ENCODE measurements at regions not wholly inside any gene's neighbourhood (a gene's known extent, or its start where the extent isn't known, plus 50 kb on each side); places are given as distances from the start of the nearest gene placed in this dataset.
"Not testable (repeated sequence)": the region's sequence is repeated elsewhere in the genome, so short reads cannot be mapped to it uniquely, and the experiment has no call there.

DNA sequence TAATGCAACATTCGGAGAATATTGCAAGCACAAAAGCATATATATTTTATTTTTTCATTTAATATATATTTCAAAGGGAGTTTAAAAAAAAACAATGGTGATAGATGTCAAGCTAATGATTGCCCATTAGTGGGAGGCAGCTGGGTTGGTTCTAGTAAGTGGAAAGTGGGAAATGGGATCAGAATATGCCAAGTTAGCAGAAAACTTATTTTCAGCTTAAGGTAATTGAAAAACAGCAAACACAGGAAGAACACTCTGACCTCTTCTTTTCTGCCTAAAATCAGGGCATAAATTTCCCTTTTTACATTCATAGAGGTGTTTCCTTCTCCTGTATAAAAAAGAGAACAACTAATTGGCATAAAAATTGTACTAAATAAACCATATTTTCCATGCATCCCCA lies 535.3 kb upstream of the SYT4 start:
- DNase-seq (ENCODE audit: low spot score): no peak

DNA sequence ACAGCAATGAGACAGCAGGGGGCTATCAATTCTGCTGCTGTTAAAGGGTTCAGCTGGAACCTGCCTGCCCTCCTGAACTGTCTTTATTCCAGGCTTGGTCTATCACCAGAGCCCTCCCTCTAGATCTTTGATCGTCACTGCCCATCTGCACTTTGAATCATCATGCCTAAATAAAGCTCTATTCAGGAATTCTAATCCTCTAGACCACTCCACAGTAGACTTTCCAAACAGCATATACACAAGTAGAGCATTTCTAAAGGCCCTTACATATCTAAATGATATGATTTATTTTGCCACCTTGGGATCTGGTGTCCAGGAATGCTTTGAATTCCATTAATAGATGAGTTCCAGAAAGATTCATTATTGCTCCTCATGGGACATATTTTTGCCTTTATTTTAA lies 542.1 kb upstream of the SYT4 start:
- no peak for DNase-seq (ENCODE audit: low spot score)

DNA sequence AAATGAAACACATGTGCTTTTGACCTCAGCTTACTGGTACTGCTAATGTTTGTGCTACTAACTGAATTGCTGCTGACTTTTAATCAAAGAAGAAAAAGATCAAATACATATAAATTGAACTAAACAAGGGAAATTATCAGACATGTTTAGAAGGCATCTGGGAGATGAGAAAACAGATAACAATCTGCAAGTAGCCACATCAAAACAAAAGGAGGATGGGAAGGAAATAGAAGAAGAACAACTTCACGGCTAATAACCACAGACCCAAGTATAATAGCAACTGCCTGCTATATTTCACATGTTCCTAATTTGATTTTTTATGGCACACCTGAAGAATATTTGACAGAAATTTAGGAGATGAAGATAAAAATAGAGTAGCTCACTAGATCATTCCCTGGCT lies 542.6 kb upstream of the SYT4 start:
- no peak for DNase-seq (ENCODE audit: low spot score)

DNA sequence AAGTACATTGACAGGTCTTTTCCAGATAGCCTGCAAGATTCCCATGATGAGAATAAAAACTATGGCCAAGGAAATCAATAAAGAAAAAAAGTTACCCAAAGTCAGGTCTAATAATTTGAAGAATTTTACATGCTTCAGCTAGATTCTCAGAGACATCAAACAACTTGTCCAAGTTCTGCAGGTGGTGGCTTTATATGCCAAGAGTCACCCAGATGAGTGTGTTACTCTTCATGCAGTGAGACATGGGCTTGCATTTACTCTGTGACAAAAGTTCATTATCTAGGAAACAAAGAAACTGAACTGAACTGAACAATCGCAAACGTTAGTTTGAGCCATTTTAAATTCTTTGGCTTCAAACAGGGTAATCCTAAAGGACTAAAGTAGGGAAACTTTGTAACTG lies 548.5 kb upstream of the SYT4 start:
- DNase-seq (ENCODE audit: low spot score): no peak

DNA sequence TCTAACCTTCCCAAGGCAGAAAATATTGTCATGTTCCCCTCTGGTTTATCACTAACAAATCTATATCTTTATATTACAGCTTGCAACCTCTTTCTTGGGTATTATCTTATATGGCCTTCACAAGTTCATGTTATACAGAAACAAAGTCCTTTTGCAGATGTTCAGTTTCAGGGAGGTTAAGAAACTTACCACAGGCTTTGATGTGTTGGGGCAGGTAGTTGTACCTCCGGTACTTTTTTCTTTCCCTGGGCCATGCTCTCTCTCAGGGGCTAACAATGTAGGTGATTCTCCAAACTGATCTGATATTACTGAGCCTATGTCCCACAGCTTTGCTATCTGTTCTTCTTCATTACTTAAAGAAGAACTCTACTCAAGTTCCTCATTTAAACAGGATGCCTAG lies 548.9 kb upstream of the SYT4 start:
- no peak for DNase-seq (ENCODE audit: low spot score)

DNA sequence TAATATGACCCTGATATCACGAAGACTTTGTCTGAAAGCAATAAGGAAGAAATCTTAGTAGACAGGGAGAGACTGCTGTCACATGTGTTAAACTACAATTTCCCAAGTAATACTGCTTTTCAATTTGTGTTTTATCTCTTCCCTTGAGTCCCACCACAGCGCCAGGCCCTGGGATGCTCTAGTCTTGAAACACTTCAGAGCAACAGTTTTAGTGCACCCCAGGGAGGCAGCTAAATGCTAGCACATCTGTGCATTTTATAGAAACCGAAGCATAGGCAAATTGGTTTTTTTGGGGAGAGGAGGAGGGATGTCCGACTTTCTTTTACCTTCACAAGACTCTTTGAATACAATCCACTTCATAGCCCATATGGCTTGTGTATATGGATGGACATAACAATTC lies 550.0 kb upstream of the SYT4 start:
- DNase-seq (ENCODE audit: low spot score): no peak

DNA sequence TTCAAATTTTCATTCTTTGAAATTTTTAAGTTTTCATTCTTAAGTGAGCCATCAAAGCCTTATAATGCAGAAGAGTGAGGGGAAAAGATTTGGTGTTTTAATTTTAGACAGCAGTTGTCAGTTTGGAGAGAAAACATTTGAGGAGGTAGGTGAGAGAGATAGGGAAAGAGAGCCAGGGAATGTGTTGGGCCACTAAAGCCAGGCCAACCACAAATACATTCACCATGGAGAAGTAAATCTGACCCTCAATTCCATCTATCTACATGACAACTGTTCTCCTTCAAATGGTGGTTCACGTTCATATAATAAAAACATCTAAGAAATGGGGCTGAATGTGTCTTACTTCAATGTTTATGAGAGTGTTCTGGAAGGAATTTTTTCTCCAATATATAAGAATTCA lies 553.0 kb upstream of the SYT4 start:
- DNase-seq (ENCODE audit: low spot score): no peak

DNA sequence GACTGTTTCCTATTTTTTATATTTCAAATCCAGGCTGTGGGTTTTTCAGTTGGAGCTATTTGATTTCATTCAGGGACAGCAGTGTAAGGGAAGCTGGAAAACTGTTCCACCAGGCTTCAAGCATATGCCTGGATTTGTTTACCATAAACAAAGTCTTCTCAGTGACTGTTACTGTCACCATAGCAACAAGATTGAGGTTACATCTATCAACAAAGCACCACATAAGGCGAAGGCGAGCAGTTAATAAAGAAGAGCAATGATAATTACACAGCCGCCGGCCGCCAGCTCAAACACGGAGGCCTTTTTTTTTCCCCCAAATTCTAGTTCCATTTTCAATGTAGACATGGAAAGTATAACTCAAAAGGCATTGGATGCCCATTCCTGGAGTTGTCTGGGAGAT lies 553.7 kb upstream of the SYT4 start:
- no peak for DNase-seq (ENCODE audit: low spot score)

DNA sequence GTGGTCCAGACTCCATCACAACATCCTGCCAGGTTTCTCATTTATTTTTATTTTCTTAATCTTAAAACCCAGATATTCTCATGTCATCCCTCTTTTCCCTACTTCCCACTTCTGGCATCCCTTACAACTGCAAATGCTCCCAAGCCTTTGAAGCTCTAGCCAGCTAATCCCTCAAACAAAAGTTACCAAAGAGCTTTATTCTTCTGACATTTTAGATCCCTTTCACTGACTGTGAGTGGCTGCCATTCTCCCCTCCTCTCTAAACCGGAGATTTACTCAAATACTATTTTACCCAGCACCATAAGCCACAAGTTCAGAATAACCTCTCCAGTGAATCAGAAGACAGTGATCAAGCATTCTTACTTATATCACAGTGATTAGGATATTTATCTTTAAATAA lies 569.0 kb upstream of the SYT4 start:
- no peak for DNase-seq (ENCODE audit: low spot score)

DNA sequence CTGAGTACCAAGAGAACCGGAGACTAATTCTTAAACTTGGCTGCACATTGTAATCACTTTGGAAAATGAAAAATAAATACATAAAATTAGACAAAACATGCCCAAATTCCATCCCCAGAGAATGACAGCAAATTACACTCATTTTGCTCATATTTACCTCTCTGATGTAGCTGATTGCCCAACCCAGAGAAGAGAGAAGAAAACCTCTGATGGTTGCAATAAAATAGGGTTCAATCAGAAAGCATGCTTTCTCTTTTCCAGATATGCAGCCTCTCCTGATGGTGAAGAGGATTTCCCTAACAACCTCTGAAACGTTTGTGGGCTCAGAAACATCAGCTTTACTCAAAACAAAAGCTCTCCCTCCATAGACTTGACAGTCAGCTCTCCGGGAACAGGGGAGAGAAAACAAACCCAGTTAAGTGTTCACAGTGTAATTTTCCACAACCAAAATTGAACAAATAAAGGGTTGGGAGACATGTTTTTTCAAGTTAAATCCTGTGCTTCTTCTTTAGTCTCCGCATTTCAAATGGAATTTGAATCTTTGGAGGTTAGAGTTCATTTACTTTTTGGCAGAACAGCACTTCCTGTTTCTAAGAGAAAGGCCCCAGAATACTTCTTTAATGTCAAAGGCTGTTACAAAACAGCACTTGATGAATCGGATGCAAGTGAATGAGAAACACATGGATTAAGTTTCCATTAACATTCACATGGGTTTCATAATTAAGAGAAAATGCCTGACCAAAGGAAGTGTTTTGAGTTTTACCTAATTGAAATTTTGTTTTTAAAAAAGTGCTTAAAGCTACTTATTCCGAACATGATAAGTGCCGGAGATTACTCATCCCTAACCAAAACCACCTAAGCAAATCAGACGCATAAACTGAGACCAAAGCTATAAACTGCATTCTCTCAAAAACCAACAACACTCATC lies 570.1 kb upstream of the SYT4 start:
- no peak for DNase-seq (ENCODE audit: low spot score)

DNA sequence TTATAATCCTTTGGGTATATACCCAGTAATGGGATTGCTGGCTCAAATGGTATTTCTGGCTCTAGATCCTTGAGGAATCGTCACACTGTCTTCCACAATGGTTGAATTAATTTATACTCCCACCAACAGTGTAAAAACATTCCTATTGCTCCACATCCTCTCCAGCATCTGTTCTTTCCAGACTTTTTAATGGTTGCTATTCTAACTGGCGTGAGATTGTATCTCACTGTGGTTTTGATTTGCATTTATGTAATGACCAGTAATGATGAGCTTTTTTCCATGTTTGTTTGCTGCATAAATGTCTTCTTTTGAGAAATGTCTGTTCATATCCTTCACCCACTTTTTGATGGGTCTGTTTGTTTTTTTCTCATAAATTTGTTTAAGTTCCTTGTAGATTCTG lies 572.5 kb upstream of the SYT4 start:
- DNase-seq (ENCODE audit: low spot score): not testable (repeated sequence)

DNA sequence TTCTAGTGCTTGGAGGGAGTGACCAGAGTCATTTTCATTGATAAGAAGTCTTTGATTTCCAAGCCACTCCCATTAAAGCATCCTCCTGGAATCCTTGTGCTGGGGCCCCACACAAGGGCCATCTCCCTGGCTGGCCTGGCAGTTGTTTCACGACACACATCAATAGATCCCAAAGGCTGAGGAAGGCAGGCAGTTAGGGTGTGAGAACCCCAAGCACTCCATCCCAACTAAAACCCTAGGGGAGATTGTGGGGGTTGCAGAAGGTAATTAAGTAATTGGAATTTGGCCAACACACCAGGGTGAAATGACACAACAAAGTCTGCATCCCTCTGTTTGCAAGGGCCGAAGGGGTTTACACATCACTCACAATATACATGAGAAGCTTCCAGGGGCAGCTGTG lies 578.1 kb upstream of the SYT4 start:
- no peak for DNase-seq (ENCODE audit: low spot score)

DNA sequence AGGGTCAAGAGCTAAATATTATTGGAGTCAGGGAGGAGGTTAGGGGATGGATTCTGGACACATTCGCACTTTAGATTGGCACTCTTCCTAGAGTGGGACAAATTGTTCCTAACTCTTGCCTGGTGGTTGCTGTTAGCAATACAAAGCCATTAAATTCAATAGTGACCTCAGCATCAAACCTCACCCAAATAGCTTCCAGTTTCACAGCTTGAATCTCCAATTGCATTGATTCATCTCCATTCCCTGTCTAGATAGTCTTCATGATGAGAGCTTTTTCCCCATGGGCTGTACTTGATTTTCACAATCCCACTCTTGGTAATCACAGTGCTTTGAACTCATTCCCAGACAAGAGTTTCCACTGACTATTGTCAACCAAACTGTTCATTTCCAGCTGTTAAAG lies 585.9 kb upstream of the SYT4 start:
- DNase-seq (ENCODE audit: low spot score): no peak

DNA sequence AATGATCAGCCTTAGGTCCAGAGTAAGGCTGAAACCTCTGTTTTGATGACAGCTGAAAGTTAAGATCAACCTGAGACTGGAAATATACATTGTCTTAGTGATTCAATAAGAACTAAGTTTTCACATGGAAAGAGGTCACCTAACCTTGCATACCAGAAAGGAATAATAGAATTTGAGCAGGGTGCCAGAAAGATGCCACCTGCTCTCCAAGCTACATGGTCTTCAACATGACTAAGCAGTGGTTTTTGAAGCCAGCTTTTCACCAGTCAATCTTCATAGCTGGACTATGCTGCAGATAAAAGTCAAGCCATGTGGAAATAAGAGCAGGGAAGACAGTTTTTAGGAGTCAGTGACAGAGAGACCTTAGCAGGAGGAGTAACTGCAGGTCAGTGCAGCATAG lies 589.4 kb upstream of the SYT4 start:
- no peak for DNase-seq (ENCODE audit: low spot score)

DNA sequence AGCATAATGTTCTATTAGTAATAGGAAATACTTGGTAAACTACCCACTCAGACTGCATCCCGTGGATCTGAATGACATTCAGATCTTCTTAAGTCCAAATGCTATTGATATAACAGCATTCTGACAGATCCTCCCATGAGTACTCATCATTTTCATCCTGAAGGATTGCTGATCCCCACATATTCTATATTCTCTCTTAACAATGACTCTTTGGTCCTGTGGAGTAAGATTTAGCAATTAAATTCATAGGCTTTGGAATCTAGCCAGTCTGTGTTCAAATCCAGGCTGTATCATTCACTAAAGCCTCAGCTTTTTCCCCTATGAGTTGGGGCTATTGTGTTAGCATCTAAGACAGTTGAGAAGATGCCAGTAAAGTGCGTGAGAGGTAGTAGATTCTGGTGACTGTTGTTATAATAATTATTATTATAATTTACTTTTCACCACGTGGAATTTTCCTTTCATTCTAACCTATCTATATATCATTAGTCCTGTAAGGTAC lies 591.3 kb upstream of the SYT4 start:
- DNase-seq (ENCODE audit: low spot score): no peak

DNA sequence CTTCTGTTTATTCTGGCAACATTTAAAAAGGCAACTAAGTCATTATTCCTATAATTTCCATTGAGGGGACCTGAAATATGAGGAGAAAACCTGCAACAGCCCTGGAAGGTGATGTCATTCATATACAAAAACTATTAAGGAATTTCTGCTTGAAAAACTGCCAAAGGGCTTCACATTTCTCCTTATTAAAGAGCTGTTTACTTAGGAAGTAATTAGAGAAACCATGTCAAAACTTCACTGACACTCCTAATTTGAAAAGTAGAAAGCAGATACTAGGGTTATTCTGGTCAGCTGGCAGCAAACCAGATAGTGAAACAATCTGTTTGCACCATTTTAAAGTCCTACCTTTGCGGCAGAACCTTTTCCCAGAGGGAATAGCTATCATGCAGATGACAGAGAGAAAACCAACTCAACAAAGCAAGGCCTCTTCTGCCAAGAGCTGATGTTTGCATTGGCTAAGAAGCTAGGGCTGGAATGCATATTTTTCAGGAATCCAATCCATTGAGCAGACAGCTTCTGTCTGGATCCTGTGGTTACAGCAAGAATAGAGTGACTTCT lies 592.2 kb upstream of the SYT4 start:
- no peak for DNase-seq (ENCODE audit: low spot score)

DNA sequence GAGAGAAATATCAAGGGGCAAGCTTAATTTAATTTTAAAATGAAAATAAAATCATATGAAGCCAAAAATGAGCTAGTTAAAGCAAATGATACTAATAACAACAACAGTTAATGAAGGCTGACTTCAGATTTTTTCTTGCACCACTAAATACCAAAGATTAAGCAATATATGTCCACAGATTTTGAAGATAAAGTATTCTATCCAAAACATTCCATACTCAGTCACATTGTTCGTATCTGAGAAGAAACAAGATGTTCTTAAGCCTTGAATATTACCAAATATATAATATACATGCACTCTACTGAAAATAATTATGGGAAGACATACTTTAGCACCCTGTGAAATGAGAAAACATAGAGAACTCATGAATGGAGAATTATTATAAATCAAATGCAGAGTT lies 593.3 kb upstream of the SYT4 start:
- DNase-seq (ENCODE audit: low spot score): no peak

DNA sequence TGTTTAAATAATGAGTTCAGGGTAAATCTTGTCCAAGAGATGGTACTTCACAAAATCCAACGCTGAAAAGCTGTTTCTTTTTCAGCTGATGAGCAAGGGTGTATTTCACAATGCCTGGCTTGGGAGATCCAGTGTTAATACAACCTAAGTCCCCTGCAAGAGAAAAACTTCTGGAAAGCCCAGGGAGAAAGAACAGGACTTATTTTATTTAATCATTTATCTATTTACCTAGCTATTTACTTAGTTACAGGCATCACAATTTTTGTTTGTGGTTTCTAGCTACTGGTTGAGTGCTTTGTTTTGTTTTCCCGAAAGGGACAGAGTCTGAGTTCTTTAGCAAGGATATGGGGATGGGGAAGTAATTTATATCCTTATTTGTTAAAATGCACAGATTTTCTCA lies 598.2 kb upstream of the SYT4 start:
- DNase-seq (ENCODE audit: low spot score): no peak

DNA sequence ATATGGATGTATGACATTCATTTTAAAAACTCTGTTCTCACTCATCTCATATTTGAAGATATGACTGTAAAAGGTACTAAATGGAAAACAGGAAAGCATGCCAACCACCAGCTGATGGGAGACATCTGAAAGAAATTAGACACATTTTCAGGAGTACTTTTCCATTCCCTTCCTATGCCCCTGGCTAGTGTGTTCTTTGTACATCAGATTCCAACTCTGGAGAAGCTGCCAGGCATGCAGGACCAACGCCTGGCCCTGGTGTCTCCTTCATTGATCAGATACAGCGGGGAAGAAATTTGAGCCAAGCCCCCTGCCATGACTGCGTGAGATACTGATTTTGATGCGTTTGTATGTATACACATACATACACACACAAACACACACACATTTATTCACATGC lies 599.0 kb upstream of the SYT4 start:
- DNase-seq (ENCODE audit: low spot score): no peak

DNA sequence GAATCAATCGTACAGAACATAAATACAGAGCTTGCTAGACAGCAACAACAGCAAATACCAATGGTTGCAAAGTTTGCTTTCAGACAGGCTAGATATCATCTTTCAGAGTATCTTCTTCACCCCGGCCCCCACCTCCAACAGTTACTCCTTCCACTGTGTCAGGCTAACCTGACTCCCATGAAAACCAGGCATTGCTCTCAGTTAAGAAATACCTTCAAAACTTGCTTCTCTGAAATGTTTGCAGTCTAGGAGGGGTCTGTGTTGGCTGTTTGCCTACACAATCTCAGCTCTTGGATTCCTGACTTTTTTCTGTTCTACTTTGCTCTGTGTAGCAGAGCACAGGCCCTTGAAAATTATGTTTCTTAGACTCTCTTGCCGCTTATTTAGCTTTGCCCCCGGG lies 599.5 kb upstream of the SYT4 start:
- no peak for DNase-seq (ENCODE audit: low spot score)

DNA sequence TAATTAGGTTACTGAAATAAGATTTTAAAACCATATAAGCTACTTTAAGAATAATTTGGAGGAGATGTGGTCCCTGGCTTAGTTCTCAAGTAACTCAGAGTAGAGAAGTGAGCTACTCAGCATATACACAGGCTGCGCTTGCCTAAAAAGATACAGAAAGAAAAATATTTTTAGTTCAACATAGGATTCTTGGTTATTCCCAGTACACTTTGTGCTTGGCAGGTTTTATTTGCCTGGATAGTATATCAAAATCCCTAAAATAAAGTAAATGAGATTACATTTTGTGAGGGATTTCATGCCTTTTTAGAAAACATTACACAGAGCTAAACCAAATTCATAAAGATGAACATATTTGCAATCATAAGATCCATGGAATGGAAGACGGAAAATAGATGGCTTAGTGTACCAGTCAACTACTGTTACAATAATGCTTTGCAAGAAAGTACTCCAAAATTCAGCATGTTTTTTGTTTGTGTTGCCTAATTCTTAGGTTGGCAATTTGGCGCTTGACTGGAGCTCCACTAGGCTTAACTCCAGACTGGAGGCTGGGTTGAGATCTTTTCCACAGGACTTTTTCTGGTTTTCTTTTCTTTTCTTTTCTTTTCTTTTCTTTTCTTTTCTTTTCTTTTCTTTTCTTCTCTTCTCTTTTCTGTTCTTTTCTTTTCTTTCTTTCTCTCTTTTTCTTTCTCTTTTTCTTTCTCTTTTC lies 600.5 kb upstream of the SYT4 start:
- DNase-seq (ENCODE audit: low spot score): no peak

DNA sequence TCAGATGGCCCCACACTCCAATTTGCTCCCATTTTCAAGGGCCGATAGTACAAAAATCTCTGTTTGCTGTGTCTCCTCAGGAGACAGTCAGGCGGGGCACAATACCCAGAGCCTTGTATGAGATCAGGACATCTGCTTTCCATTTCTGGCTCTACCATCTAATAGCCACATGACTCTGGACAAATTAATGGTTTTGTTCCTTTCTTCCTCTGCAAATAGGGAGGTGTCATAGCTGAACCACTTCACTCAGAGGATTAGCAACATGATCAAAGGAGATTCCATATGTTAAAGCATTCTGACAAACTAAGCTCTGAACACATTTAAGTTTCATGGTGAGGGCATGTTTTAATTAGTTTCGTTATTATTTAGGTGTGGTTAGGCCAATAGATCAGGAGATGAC lies 602.1 kb upstream of the SYT4 start:
- no peak for DNase-seq (ENCODE audit: low spot score)

DNA sequence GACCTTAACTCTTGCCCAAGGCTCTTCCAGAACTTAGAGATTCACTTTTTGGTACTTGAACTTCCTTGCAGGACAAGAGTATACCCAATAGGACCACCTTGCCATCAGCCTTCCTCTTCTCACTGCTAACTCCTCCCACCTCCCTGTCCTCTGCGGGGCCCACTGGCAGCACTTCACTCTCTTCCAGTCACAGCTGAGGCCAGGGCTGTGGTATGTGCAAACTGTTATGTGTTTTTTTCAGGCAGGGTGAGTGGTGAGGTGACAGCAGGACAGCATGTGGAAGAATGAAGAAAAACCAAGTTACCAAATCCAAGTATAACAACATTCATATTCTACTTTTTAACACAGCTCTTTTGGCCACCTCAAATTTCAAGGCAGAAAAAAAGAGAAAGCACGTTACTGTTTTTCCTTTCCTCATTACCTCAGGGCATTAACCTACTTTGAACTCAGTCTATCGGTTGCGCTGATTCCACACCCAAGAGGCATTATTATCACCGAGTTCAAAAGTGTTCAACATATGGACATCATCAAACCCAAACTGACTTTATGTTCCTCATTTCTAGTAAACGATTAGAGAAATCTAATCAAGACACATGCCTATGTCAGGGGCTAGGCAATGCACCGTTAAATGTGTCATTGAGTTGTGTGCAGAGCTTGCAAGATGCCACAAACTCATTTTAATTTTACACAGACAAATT lies 605.2 kb upstream of the SYT4 start:
- DNase-seq (ENCODE audit: low spot score): no peak

Data from left forelimb (tissue), 1 donor.